Stimulated activated CD4-positive, alpha-beta T cell treated with anti-CD3 and anti-CD28 coated beads, Interleukin-12 subunit alpha, Interleukin-12 subunit beta, amount 100 ng/mL, for 48 hours (primary cell): ENCODE measurements at regions not wholly inside any gene's neighbourhood (a gene's known extent, or its start where the extent isn't known, plus 50 kb on each side); places are given as distances from the start of the nearest gene placed in this dataset.

Experiments
- DNase-seq, 3 donors: peaks; one replicate each; pipeline ENCODE4 v3.0.0-alpha.2; 2020; ENCODE audit warnings: low read depth in 2 of 3, low spot score in 1 of 3

DNA sequence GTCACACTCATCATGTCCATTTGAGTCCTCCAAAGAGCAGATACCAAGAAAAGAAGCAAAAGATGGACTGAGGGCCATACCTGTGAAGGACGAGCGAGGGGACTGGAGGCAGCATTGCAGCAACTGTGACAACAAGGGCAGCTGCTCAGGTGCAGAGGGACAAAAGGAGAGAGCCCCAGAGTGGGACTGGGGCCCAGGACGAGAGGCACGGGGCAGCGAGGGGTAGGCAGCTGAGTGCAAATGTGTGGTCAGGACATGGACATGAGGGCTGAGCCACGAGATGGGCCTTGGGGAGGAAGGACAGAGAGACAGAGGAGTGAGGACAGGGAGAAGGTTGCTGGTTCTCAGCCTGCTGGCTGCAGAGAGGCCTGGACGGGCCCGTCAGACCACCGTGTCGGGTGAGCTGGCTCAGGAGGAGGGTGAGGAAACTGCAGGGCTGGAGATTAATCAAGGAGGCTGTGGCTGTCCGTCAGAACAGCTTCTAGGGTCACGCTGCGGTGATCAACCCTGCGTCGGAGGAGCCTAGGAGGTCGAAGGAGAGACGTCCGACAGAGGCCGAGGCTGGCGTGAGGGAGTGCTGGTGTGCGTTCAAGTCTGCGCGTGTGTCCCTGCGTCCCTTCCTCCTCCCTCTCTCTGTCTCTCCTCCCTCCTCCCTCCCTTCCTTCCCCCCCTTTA, 206.8 kb upstream of the HDAC4 start:
- no peak for DNase-seq

DNA sequence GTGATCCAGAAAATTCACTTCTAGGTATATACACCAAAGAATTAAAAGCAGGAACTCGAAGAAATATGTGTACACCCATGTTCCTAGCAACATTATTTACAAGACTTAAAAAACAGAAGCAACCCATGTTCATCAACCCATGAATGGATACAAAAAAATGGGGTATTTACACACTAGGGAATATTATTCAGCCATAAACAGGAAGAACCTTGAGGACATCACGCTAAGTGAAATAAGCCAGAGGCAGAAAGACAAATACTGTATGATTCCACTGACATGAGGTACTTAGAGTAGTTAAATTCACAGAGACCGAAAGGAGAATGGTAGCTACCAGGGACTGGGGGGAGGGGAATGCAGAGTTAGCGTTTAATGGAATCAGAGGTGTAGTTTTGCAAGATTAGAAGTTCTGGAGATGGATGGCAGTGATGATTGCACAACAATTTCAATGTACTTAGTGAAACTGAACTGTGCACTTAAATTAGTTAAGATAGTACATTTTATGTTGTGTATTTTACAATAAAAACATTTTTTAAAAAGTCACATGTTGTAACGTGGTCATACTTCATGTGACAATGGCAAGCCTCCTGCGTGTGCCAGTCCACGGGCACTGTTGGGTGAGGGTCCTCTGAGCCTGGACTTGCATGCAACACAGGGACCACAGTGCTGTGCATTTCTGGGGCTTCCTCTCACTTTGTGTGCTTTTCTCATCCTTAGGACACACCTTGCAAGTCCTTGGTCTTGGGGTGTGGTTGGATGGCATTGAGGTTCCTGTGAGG, 206.1 kb upstream of the HDAC4 start:
- DNase-seq = no peak

DNA sequence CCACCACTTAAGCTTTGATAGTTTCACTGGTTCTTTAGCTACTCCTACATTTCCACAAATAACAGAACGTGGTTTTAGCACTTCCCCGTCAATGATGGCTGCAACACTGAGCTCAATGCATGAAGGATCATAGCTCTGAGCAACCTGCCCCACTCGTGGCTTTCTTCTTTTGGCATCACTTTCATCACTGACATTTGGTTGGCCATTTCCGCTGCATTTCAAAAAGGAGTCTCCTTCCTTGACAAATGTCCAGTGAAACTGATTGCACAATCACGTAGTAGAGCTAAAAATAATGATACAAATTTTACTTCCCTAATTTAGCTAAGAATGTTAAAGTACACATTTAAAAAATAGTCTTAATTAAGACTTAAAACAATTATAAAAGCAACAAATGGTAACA, 205.2 kb upstream of the HDAC4 start:
- DNase-seq = no peak

DNA sequence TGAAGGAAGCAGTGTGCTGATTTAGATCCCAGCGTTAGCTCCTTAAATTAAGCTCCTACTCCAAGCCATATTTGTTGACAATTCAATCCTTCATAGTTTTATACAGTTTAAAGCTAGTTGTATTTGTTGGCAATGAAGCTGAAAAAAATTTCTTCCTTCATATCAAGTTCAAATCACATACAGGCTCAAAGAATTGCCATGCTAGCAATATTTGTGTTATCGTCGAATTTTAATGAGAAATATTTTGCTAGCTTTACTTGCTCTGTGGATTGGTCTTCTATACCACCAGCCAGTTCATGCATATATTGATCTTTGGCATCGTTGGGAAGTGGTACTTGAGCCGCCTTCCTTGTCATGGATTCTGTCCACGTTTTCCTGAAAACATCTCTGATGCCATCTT, 204.6 kb upstream of the HDAC4 start:
- DNase-seq = no peak

DNA sequence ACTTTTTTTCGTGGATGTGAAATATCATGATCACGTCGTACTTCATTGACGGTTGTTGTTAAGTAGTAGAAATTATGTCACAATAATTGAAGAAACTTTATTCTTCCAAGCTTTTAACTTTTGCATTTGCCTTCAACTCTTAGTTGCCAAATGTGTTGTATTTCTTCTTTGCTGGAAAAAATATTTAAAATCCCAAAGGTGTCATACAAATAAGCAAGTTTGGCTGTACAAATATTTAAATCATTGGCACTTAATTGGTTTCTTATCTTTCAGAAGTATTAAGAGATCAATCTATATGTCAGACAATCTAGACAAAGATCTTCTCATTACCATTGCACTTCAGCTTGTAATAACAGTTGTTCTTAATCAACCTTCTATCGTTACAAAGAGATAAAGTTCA, 204.0 kb upstream of the HDAC4 start:
- no peak for DNase-seq

DNA sequence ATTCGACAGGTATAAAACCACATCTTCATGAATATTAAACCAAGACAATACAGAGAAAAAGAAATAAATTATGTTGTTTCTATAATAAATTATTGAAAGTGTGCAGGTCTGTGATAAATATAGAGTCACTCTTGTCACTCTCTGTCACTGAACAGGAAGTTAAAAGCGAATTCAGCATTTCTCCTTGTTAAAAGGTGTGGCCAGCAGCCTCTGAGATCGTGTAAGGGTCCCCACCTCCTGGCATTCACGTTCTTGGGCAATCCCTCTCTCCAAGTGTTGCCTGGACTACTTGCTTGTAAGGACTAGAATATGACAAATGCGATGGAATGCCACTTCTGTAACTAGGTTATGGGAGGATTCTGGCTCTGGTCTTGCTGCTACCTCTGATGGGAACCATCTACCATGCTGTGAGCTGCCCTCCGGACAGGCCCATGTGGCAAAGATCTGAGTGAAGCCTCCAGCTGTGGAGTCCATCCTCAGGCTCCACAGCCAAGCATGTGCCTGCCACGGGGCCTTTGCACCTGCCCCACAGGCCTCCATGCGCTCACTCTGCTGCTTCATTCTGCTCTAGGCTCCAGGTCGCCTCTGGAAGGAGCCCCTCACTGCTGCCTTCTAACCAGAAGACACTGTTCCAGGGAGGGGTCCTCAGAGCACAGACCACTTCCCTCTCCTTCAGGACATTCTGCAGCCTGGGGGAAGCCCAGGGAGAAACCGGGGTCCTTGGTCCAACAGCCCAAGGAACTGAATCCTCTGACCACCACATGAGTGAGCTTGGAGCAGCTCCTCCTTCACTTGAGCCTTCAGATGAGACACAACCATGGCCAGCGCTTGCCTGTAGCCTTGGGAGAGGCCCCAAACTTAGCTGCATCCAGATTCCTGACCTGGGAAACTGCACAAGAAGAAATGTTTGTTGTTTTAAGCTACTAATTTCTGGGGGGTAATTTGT, 202.9 kb upstream of the HDAC4 start:
- no peak for DNase-seq

DNA sequence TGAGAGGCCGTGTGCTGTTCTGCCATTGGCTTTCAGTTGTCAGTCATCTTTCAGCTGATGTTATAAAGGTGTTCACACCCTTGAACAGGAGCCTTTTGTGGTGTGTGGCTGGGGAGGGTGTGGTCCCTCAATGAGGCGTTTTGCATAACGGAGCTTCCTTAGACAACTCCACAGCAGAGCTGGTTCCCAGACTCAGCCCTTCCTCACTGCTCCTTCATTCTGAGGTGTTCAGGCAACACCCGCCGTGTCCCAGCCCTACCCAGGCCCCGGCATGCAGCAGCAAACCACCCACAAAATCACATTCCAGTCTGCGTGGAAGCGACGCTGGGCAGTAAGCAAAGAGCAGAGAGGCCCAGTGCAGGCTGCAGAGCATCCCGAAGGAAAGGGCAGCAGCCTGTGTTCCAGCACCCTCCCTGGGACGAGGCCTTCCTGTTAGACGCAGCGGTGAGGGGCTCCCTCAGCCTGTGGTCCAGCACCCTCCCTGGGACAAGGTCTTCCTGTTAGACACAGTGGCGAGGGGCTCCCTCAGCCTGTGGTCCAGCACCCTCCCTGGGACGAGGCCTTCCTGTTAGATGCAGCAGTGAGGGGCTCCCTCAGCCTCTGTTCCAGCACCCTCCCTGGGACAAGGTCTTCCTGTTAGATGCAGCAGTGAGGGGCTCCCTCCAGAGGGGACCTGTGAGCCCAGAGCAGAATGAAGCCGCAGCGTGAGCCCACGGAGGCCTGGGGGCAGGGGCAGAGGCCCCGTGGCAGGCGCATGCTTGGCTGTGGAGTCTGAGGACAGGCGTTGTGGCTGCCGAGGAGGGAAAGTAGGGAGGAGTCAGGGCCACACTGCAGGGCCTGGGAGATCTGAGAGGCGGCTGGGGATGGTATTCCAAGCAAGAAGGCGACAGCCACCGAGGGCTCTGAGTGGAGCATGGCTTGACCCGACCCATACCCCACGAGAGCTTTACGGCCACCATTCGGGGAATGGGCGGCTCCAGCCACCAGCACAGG, 201.8 kb upstream of the HDAC4 start:
- no peak for DNase-seq

DNA sequence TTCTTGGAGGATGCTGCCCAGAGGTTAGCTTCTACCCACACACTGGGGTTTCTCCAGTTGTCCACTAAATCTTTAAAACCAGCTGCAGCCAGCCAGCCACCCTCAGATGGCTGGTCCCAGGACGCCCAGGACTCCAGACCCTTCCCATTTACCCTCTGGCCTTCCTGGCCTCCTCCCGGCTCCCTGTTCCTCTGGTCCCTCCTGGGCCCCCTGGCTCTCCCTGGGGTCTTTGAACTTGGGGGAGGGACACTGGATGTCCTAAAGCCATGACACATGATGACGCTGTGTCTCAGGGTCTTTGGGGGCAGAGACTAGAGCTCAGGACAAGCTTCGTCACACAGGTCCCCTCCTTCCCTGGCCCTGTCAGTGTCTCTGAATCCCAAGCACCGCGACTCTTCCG, 201.1 kb upstream of the HDAC4 start:
- DNase-seq = no peak

DNA sequence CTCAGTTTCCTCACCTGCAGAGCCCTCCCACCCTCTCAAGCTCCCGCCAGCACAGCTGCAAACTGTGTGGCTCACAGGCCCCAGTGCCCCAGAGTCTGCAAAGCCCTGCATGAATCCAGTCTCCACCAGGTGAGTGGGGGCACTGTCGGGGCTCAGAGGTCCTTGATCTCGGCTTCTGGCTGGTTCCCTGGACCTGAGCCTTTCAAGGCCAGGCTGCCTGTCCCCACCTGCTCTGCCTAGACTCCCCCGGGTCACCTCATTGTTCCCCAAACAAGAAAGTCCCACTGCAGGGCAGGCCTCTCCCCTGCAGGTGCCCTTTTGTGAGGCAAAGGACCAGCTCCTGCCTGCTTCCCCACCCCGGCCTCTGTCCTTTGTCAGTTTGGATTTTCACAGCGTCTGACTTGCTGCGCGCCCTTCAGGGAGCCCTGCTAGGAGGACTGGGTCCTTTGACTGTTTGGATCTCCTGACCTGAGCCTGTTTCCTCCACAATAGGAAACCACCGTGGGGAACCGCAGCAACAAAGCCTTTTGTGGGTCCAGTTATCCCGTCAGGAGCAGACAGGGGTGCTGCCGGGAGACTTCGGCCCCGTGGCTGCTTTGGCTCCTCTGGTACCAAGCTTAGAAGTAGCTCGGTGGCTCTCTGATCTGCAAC, 200.5 kb upstream of the HDAC4 start:
- DNase-seq = no peak

DNA sequence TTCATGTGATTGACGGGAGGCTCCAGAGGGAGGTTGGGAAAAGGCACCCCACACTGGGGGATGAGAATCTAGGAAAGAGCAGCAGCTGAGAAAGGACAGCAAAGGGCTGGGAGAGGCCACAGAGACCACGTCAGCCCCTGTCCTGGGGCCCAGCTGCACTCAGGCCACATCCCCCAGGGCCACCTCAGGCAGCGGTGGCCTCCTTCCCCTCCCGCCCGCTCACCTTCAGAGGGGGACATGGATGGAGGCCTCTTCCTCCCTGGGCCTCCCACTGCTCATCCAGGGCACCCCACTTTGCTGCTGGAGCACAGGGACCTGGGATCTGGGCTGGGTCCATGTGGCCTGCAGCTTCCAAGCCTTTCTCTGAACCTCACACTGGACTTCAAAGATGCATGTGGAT, 199.8 kb upstream of the HDAC4 start:
- no peak for DNase-seq

DNA sequence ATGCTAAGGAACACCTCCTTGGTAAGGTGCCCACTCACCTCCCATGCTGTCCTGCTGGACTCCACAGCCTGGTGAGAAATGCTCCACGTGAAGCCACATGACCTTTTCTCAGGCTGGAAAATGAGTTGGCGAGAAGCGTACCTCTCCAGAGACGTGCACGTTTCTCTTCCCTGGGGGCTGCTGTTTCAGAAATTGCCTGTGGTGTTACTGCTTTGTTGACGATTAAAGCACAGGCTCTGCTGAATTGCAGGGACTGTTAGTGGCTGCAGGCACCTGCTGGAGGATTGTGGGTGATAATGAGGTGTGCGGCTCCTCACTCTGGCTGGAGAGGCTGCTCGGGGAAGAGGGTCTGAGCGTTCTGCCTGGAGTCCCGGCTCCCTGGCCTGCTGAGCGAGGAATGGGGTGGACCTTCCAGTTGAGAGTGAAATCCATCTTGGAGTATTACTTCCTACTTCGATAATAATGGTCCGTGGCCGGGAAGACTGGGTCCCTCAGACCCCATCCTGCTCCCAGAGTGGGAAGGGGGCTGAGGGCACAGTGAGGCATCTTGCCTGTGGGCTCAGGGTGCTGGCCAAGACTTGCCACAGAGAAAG, 199.3 kb upstream of the HDAC4 start:
- no peak for DNase-seq

DNA sequence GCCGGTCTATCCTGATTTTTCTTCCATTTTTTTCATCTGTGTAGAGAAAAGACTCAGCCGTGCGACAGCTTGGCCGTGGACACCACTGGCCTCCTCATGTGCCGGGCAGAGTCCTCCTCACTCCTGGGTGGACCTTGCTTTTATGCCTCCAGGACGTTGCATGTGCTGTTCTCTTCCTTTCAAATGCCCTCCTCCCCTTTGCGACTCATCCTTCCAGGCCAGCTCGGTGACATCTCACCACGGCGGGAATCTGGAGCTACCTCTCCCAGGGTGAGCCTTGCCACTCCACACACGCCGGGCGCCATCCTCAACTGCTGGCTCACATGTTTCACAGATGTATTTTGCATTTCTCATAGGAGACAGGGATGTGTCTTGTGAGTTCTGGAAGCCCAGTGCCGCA, 198.5 kb upstream of the HDAC4 start:
- DNase-seq = no peak

DNA sequence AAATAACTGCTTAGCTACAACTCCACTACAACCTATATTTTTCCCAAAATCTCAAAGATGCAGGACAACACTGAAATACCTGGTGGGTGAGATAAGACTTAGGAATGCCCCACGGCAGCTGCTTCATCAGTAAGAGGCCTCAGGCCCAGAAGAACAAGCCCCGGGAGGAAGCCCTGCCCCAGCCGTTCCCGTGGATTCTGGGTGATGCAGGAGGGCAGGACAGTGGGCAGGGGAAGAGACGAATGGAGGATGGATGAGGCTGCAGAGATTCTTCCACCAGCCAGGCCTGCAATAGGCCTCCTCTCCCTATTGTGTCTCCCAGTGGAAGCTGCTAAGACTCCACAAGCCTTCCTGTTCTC, 197.9 kb upstream of the HDAC4 start:
- no peak for DNase-seq

DNA sequence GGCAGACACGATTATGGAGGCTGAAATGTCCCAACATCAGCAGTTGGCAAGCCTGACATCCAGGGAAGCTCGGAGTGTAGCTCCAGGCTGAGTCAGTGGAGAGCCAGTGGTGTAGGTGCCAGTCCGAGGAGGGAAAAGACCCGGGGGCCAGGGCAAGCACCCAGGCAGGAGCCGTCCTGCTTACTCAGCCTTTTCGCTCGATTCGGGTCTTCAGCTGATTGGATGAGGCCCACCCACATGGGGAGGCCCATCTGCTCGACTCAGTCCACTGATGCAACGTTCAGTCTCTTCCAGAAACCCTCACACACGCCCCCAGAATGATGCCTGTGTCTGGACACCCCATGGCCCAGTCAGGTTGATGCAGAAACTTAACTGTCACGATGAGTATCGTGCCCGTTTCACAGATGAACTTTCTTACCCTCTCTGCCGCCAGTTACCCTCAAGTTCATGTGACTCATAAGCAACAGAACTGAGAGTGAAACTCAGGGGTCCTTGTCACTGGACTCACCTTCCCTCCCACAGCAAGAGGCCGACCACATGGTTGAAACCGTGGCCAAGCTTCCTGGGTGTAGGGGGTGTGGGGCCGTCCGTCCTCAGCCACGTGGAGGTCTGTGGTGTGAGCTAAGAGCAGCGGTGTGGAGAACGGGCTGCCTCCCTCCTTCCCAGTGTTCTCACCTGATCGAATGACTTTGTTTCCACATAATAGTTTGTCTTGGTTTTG, 197.4 kb upstream of the HDAC4 start:
- no peak for DNase-seq

DNA sequence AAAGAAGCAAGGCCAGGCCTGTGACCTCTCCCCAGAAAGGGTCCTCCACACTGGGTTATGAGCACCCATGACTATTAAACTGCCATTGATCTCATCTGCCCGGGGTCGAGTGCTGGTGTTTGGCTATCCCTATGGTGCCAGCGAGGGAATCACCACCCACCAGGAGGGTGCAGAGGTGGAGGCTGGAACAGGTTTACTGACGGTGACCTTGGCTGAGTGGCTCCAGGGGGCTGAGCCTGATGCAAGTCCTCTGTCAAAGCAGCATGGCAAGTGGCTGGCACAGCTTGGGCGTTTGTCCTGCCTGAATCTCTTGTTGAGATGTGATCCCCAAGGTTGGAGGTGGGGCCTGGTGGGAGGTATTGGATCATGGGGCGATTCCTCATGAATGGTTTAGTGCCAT, 196.4 kb upstream of the HDAC4 start:
- no peak for DNase-seq

DNA sequence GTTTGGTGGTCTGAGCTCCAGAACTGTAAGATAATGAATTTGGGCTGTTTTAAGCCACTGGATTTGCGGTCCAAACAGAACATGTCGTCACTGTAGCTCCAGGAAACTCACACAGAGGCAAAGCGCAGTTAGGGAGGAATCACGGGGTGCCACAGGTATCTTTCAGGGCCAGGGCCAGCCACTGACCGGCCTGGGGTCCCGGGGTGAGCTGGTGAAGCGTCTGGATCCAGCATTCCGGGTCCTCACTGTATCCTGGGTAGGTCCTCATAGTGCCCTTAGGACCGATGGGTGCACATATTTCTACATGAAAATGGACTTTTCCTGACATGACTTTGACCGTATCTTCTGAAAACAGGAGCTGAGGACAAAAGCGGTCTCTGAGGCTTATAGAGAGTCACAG, 196.0 kb upstream of the HDAC4 start:
- DNase-seq = no peak

DNA sequence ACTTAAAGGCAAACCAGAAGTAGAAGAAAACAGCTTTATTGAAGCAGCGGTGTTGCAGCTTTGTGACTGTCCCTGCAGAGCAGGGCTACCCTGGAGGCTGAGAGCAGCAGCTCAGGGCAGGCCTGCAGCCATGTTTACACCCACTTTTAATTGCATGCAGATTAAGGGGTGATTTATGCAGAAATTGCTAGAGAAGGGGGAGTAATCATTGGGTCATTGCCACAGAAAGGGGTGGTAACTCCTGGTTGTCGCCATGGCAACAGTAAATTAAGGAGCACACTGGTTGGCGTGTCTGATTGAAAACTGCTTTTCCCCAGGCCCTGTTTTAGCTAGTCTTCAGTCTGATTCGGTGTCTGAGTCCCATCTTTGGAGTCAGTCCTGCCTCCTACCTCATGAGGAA, 195.4 kb upstream of the HDAC4 start:
- DNase-seq = no peak

DNA sequence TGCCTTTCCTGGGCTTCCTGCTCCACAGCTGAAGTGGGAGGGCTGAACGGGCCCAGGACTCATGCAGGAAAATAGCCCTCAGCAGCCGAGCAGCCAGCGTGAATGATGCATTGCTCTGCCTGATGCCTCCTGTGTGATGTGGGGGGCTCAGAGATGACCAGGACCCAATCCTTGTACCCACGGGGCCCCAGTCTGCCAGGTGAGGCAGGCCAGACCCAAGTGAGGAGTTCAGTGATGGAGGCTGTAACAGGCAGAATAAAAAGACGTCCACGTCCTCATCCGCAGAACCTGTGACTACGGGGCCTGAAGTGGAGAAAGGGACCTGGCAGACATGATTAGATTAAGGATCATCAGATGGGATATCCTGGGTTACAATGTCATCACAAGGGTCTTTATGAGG, 194.9 kb upstream of the HDAC4 start:
- no peak for DNase-seq
